Psoas muscle (tissue), 7 donors: ENCODE measurements at regions not wholly inside any gene's neighbourhood (a gene's known extent, or its start where the extent isn't known, plus 50 kb on each side); places are given as distances from the start of the nearest gene placed in this dataset.

ENCODE experiments used
- ATAC-seq, 4 donors: fragments of 200-7000 bp; cut with Tn5 transposase; one replicate each; pipeline ENCODE4 v1.9.1; 2020; ENCODE audit warnings: moderate library complexity in 3 of 4, mild to moderate bottlenecking in 2 of 4
- DNase-seq, 2 donors: peaks; one replicate each; pipeline ENCODE4 v3.0.0-alpha.2; 2020
- H3K27ac ChIP-seq: fragments of 200-600 bp; one replicate; pipeline ENCODE4 v1.8.0; 2022
- H3K27me3 ChIP-seq, 3 donors: fragments of 200-600 bp in 1 of 3; one replicate each; pipeline versions ENCODE4 v1.6.1 to v1.8.0; 2013 to 2022; ENCODE audit warnings: low read length in 2 of 3, mild to moderate bottlenecking in 2 of 3, moderate library complexity in 1 of 3; ENCODE audit not compliant: insufficient read depth in 3 of 3
- H3K36me3 ChIP-seq, 2 donors: fragments of 200-600 bp in 1 of 2; one replicate each; pipeline versions ENCODE4 v1.6.1 to v1.8.0; 2013 to 2022; ENCODE audit warnings: low read depth in 1 of 2, mild to moderate bottlenecking in 1 of 2, moderate library complexity in 1 of 2; ENCODE audit not compliant: insufficient read depth in 1 of 2
- H3K4me1 ChIP-seq: fragments of 200-600 bp; one replicate; pipeline ENCODE4 v1.8.0; 2022
- H3K4me3 ChIP-seq: fragments of 200-600 bp; one replicate; pipeline ENCODE4 v1.8.0; 2022; ENCODE audit warnings: mild to moderate bottlenecking
- H3K9me3 ChIP-seq: fragments of 200-600 bp; one replicate; pipeline ENCODE4 v1.8.0; 2022
- CTCF ChIP-seq: fragments of 200-600 bp; IDR thresholded peaks from one replicate; pipeline ENCODE4 v1.8.0; 2022; ENCODE audit warnings: antibody characterized with exemption
- WGBS, 3 donors: extraction: QIAGEN DNeasy Blood & Tissue Kit; methylation state at CpG; one replicate each; pipeline versions ENCODE4 v1.1.6 to v1.1.7; 2013; 5-methylcytosine and 5-hydroxymethylcytosine counted together
- intact Hi-C, 2 donors: fragments of 100-400 bp; cut with DNase I; formaldehyde crosslinking; loops; one replicate each; pipeline versions ENCODE4 v1.11.0 to v1.14.2; 2022
- donor health status: healthy with polysubstance abuse.
- donor health status: DM: no; HTN: no; CAD: no; lungs with moderate emphysema.
- donor health status: Bipolar disorder and iron deficiency.
- donor health status: healthy.
- donor health status: DM: yes; HTN: yes; CAD: no.
- donor health status: DM: no; HTN: no; CAD: no.
- donor health status: DM: yes; HTN: yes; CAD: no.

- WGBS, 3 donors = 71 to 75% (median 72%) methylated on average over 3 of the region's 3 CpGs
- TF ChIP-seq CTCF = no peak
- Histone ChIP-seq H3K9me3 (no peaks in the 10 kb centered on the region), H3K27ac (no peak overlapping the region), H3K4me1 (no peaks in the 10 kb centered on the region), H3K36me3 (no peaks in the 10 kb centered on the region), H3K4me3 (no peak overlapping the region), H3K27me3 (peaks cover 0 to 5% (median 0%) of the 10 kb centered on the region in 3 donors)
- ATAC-seq (no peak), DNase-seq (no peak)
- intact Hi-C loops = no loop called here
Observed at GRCh38 chr1:94342416-94342815, 75.8 kb upstream of the ABCD3 start.

- H3K27me3 ChIP-seq = peaks cover 0 to 5% (median 0%) of the 10 kb centered on the region in 3 donors
- WGBS, 3 donors = 80 to 89% (median 85%) methylated on average over 8 of the region's 8 CpGs
- H3K36me3 ChIP-seq = no peaks in the 10 kb centered on the region
- no peak overlapping the region for H3K27ac ChIP-seq
- ATAC-seq (no peak), DNase-seq (no peak)
- no peak for TF ChIP-seq CTCF
- H3K4me3 ChIP-seq = no peak overlapping the region
- H3K4me1 ChIP-seq = peaks cover 6% of the 10 kb centered on the region
- intact Hi-C loops = no loop called here
- no peaks in the 10 kb centered on the region for H3K9me3 ChIP-seq
Observed at GRCh38 chr1:94339206-94339927, 78.8 kb upstream of the ABCD3 start.

GRCh38 chr1:94336991-94337390 is 81.2 kb upstream of the ABCD3 start:
- Histone ChIP-seq H3K36me3 (no peaks in the 10 kb centered on the region), H3K27me3 (no peaks in the 10 kb centered on the region), H3K4me1 (peaks cover 8% of the 10 kb centered on the region), H3K4me3 (no peak overlapping the region), H3K9me3 (no peaks in the 10 kb centered on the region), H3K27ac (no peak overlapping the region)
- DNase-seq (no peak), ATAC-seq (no peak)
- intact Hi-C loops = loop anchor here (1.0 to 2.0 kb wide), 2 partner anchors 126 to 276 kb away; no protein-coding TSS in a partner anchor
- no peak for TF ChIP-seq CTCF
- 87 to 92% (median 89%) methylated on average over 4 of the region's 4 CpGs for WGBS, 3 donors

- 0 to 1% (median 0%) methylated on average over 6 of the region's 6 CpGs for WGBS, 3 donors
- H3K4me1 ChIP-seq = peaks cover 8% of the 10 kb centered on the region
- H3K27ac ChIP-seq = no peak overlapping the region
- DNase-seq (peak; percentile 52 to 61), ATAC-seq (peak; percentile 89 to 99 (median 93))
- peak; percentile 88 for TF ChIP-seq CTCF
- intact Hi-C loops = loop anchor here (1.0 to 2.0 kb wide), 3 partner anchors 127 to 310 kb away; no protein-coding TSS in a partner anchor
- no peak overlapping the region for H3K4me3 ChIP-seq
- no peaks in the 10 kb centered on the region for H3K27me3 ChIP-seq
- H3K9me3 ChIP-seq = no peaks in the 10 kb centered on the region
- H3K36me3 ChIP-seq = no peaks in the 10 kb centered on the region
Observed at GRCh38 chr1:94335950-94336349, 82.2 kb upstream of the ABCD3 start.
